GM10266 (cell line): ENCODE measurements at regions not wholly inside any gene's neighbourhood (a gene's known extent, or its start where the extent isn't known, plus 50 kb on each side); places are given as distances from the start of the nearest gene placed in this dataset.

Experiments
- DNase-seq: peaks from one replicate; pipeline ENCODE4 v3.0.0; 2012; ENCODE audit errors: extremely low spot score
- TF ChIP-seq, protein P1 (sequence below): IDR thresholded peaks from 2 replicates; pipeline ENCODE4 v1.5.1; 2012; ENCODE audit warnings: mild to moderate bottlenecking, low read depth; ENCODE audit not compliant: control insufficient read depth, insufficient read depth; ENCODE audit errors: missing control alignments

DNA sequence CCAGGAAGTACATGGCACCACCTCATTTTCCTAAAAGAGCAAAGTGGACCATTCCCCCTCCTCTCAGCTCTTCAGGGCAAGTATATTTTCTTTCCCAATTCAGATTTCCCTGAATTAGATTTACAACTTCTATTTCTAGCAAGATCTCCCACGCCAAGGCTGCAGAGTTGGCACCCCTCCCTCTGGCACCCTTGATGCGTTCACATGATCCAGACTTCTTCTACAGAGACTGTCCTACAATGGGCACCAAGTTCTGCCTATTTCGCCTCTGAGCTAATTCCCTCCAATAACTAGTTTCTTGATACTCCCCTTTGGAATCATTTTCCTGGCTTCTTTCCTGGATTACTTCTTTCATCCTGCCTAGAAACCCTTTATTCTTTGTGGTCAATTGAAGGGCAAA lies 122.0 kb downstream of the CDC7 start:
- no peak for DNase-seq
- TF ChIP-seq, protein P1, sequence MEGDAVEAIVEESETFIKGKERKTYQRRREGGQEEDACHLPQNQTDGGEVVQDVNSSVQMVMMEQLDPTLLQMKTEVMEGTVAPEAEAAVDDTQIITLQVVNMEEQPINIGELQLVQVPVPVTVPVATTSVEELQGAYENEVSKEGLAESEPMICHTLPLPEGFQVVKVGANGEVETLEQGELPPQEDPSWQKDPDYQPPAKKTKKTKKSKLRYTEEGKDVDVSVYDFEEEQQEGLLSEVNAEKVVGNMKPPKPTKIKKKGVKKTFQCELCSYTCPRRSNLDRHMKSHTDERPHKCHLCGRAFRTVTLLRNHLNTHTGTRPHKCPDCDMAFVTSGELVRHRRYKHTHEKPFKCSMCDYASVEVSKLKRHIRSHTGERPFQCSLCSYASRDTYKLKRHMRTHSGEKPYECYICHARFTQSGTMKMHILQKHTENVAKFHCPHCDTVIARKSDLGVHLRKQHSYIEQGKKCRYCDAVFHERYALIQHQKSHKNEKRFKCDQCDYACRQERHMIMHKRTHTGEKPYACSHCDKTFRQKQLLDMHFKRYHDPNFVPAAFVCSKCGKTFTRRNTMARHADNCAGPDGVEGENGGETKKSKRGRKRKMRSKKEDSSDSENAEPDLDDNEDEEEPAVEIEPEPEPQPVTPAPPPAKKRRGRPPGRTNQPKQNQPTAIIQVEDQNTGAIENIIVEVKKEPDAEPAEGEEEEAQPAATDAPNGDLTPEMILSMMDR: no peak

DNA sequence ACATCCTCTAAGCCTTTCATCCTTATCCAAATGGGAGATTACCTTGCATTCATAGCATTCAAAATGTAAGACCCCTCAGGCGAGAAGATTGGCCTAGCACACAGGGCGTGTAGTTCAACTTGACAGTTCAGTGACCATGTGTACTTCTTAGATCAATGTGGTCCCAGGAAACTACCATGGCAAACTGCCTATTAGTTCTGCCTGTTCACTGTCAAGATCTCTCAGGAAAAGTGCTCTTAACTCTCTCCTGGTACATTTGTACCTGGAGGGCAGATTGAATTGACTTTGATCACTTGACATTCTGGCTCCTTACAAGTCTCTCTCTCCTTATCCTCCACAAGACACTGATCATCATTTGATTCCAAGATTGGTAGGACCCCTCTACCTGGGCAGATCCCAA lies 122.4 kb downstream of the CDC7 start:
- TF ChIP-seq, protein P1: no peak

DNA sequence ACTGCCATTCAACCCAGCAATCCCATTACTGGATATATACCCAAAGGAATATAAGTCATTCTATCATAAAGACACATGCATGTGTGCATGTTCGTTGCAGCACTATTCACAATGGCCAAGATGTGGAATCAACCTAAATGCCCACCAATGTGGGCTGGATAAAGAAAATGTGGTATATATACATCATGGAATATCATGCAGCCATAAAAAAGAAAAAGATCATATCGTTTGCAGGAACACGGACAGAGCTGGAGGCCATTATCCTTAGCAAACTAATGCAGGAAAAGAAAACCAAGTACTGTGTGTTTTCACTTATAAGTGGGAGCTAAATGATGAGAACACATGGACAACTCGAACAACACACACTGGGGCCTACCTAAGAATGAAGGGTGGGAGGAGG lies 123.7 kb downstream of the CDC7 start:
- TF ChIP-seq, protein P1: no peak
- DNase-seq: no peak

More for the DNA sequence above, 122.4 kb downstream of the CDC7 start:
- DNase-seq: no peak
